Ishikawa (cell line): ENCODE measurements at regions not wholly inside any gene's neighbourhood (a gene's known extent, or its start where the extent isn't known, plus 50 kb on each side); places are given as distances from the start of the nearest gene placed in this dataset.

ENCODE experiments used
- CEBPB ChIP-seq: IDR thresholded peaks from 2 replicates; pipeline ENCODE4 v1.6.1; 2012
- CREB1 ChIP-seq: IDR thresholded peaks from 2 replicates; pipeline ENCODE4 v1.6.1; 2012; ENCODE audit warnings: low read depth
- EGR1 ChIP-seq: IDR thresholded peaks from 2 replicates; pipeline ENCODE4 v1.6.1; 2012
- EP300 ChIP-seq: IDR thresholded peaks from 2 replicates; pipeline ENCODE4 v1.6.1; 2012; ENCODE audit warnings: borderline replicate concordance
- FOXM1 ChIP-seq: IDR thresholded peaks from 2 replicates; pipeline ENCODE4 v1.6.1; 2012; ENCODE audit warnings: low read depth, borderline replicate concordance
- MAX ChIP-seq: IDR thresholded peaks from 2 replicates; pipeline ENCODE4 v1.6.1; 2012
- NFIC ChIP-seq: IDR thresholded peaks from 2 replicates; pipeline ENCODE4 v1.6.1; 2012
- RAD21 ChIP-seq: IDR thresholded peaks from 2 replicates; pipeline ENCODE4 v1.6.1; 2012; ENCODE audit warnings: low read depth
- REST ChIP-seq: IDR thresholded peaks from 2 replicates; pipeline ENCODE4 v1.6.1; 2012; ENCODE audit warnings: low read depth, mild to moderate bottlenecking
- TAF1 ChIP-seq: IDR thresholded peaks from 2 replicates; pipeline ENCODE4 v1.6.1; 2012; ENCODE audit warnings: low read depth, mild to moderate bottlenecking
- TCF12 ChIP-seq: IDR thresholded peaks from 2 replicates; pipeline ENCODE4 v1.6.1; 2012; ENCODE audit warnings: low read depth
- TEAD4 ChIP-seq: IDR thresholded peaks from 2 replicates; pipeline ENCODE4 v1.6.1; 2012
- USF1 ChIP-seq: IDR thresholded peaks from 2 replicates; pipeline ENCODE4 v1.6.1; 2012
- YY1 ChIP-seq: IDR thresholded peaks from 2 replicates; pipeline ENCODE4 v1.6.1; 2012; ENCODE audit warnings: low read depth
- ZBTB7A ChIP-seq: IDR thresholded peaks from 2 replicates; pipeline ENCODE4 v1.6.1; 2012; ENCODE audit warnings: low read depth

- no peak for TF ChIP-seq MAX
- TF ChIP-seq NFIC: no peak
Measured at GRCh38 chr13:109577191-109577700, 209.1 kb downstream of the IRS2 start.

- TF ChIP-seq EP300 (no peak), CREB1 (no peak), REST (no peak)
Measured at GRCh38 chr13:109576331-109576813, 210.0 kb downstream of the IRS2 start.

GRCh38 chr13:109575821-109576220 is 210.6 kb downstream of the IRS2 start:
- TF ChIP-seq FOXM1: no peak
- TF ChIP-seq EP300: no peak
- no peak for TF ChIP-seq CEBPB

GRCh38 chr13:109572389-109572788 is 214.0 kb downstream of the IRS2 start:
- TF ChIP-seq MAX (no peak), RAD21 (no peak), CREB1 (no peak)

GRCh38 chr13:109569958-109570711 is 216.2 kb downstream of the IRS2 start:
- no peak for TF ChIP-seq EP300
- TF ChIP-seq CEBPB: no peak
- no peak for TF ChIP-seq YY1
- no peak for TF ChIP-seq RAD21
- no peak for TF ChIP-seq EGR1
- TF ChIP-seq NFIC: no peak
- TF ChIP-seq TAF1: no peak
- TF ChIP-seq FOXM1: no peak
- TF ChIP-seq REST: no peak
- TF ChIP-seq MAX: no peak
- no peak for TF ChIP-seq CREB1
- no peak for TF ChIP-seq TEAD4
- TF ChIP-seq TCF12: no peak

GRCh38 chr13:109568339-109568818 is 218.0 kb downstream of the IRS2 start:
- no peak for TF ChIP-seq FOXM1
- no peak for TF ChIP-seq CREB1
- no peak for TF ChIP-seq YY1
- TF ChIP-seq REST: no peak
- no peak for TF ChIP-seq TCF12
- TF ChIP-seq EP300: no peak
- no peak for TF ChIP-seq TEAD4
- TF ChIP-seq CEBPB: no peak
- no peak for TF ChIP-seq EGR1
- no peak for TF ChIP-seq RAD21
- no peak for TF ChIP-seq NFIC
- no peak for TF ChIP-seq MAX
- TF ChIP-seq ZBTB7A: no peak
- TF ChIP-seq TAF1: no peak
- no peak for TF ChIP-seq USF1
